ENCODE measurements at regions not wholly inside any gene's neighbourhood (a gene's known extent, or its start where the extent isn't known, plus 50 kb on each side); places are given as distances from the start of the nearest gene placed in this dataset.

DNA sequence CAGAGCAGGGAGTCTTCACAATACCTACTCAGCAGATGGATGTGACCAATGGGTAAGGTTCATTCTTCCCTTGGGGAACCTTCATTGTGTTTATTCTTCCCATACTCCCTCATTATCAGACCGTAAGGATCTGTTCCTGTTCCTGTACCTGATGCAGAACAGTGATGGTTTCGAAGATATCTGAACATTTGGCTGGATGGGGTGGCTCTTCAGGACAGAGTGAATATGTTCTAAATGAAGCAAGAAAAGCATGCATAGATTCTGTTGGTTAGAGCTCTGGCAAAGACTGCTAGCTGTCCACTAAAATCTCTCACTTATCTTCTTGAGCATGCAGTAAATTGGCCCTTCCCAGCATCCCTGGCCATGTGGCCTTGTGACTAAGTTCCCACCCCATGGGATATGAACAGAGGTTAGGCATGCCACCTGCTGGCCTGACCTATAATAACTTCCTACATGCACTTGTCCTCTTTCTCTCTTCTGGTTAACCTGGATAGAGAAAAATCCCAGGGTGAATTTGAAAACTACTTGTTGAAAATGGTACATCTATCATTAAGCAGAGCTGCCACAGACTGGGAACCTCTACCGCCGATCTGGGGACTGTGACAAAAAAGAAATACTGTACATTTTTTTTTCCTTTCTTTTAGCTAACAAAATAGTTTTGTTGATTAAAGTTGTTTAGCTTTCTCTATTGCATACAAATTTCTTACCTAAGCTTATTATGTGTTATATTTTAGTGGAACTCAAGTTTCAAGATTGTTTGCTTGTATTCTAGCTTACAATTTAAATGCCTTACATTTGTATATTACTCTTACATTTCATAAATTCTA, 60.0 kb upstream of the BANK1 start:
- H3K27me3 ChIP-seq, result no peaks in the 10 kb centered on the region
- no peak for TF ChIP-seq EP300 (IDR thresholded peaks at IDR 0.05)
- TF ChIP-seq, protein P1, sequence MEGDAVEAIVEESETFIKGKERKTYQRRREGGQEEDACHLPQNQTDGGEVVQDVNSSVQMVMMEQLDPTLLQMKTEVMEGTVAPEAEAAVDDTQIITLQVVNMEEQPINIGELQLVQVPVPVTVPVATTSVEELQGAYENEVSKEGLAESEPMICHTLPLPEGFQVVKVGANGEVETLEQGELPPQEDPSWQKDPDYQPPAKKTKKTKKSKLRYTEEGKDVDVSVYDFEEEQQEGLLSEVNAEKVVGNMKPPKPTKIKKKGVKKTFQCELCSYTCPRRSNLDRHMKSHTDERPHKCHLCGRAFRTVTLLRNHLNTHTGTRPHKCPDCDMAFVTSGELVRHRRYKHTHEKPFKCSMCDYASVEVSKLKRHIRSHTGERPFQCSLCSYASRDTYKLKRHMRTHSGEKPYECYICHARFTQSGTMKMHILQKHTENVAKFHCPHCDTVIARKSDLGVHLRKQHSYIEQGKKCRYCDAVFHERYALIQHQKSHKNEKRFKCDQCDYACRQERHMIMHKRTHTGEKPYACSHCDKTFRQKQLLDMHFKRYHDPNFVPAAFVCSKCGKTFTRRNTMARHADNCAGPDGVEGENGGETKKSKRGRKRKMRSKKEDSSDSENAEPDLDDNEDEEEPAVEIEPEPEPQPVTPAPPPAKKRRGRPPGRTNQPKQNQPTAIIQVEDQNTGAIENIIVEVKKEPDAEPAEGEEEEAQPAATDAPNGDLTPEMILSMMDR (IDR thresholded peaks at IDR 0.05), result peak in 3 of 4 experiments; percentile 43 to 64 (median 54)
- TF ChIP-seq POLR2A (IDR thresholded peaks at IDR 0.05), result no peak
- TF ChIP-seq POLR2AphosphoS5 (IDR thresholded peaks at IDR 0.05), result no peak
- H3K9me3 ChIP-seq, result no peaks in the 10 kb centered on the region
- intact Hi-C loops (cut with DNase I), result loop anchor here (2.0 kb wide), 1 partner anchor 562 kb away; no protein-coding TSS in a partner anchor
- WGBS, 2 donors, result 52% methylated on average over 4 of the region's 4 CpGs
- peak; percentile 79 for DNase-seq
- H3K27ac ChIP-seq, result no peak overlapping the region
- H3K4me1 ChIP-seq, result no peaks in the 10 kb centered on the region
- no peak overlapping the region for H3K4me3 ChIP-seq
- no peaks in the 10 kb centered on the region for H3K36me3 ChIP-seq

DNA sequence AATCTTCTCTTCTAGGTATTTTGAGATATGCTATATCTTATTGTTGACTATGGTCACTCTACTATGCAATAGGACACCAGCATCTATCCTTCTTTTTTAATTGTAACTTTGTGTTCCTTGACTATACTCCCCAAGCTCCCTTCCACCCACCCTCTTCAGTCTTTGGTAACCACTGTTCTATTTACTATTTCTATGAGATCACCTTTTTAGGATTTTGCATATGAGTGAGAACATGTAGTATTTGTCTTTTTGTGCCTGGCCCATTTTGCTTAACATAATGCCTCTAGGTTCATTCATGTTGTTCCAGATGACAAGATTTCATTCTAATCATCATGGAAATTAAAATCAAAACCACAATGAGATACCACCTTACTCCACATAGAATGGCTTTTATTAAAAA, 63.3 kb upstream of the BANK1 start:
- intact Hi-C loops (cut with DNase I), result no loop called here
- no peak overlapping the region for H3K27ac ChIP-seq
- DNase-seq, result no peak
- H3K4me3 ChIP-seq, result no peak overlapping the region
- no peaks in the 10 kb centered on the region for H3K27me3 ChIP-seq
- no peaks in the 10 kb centered on the region for H3K36me3 ChIP-seq
- TF ChIP-seq EP300 (IDR thresholded peaks at IDR 0.05) (no peak), POLR2AphosphoS5 (IDR thresholded peaks at IDR 0.05) (no peak), POLR2A (IDR thresholded peaks at IDR 0.05) (no peak)
- TF ChIP-seq, protein P1 (IDR thresholded peaks at IDR 0.05), result no peak
- no peaks in the 10 kb centered on the region for H3K4me1 ChIP-seq
- H3K9me3 ChIP-seq, result no peaks in the 10 kb centered on the region

DNA sequence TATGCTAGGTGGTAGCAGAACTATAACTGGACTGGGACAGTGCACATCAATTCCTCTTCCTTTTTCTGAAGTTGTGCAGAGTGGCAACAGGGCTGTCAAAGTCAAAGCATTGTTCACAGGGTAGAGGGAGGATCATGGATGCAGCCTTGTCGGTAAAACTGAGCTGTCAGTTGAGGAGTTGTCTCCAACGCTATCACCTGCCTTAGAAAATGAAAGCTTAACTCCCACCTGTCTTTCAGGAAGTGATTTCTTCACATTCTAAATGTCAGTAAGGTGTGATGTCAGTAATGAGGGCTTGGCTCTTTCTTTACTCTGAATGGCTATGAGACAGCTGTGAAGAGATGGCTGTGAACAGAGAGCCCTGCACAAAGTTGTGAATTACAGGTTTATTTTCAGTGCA, 66.4 kb upstream of the BANK1 start:
- Histone ChIP-seq H3K4me3 (no peak overlapping the region), H3K36me3 (no peaks in the 10 kb centered on the region), H3K9me3 (no peaks in the 10 kb centered on the region), H3K4me1 (no peaks in the 10 kb centered on the region), H3K27me3 (no peaks in the 10 kb centered on the region), H3K27ac (no peak overlapping the region)
- intact Hi-C loops (cut with DNase I), result no loop called here
- 14 to 60% methylated on average over 2 of the region's 2 CpGs for WGBS, 2 donors
- no peak for TF ChIP-seq POLR2A (IDR thresholded peaks at IDR 0.05)
- TF ChIP-seq, protein P1 (IDR thresholded peaks at IDR 0.05), result no peak
- TF ChIP-seq EP300 (IDR thresholded peaks at IDR 0.05), result no peak
- no peak for TF ChIP-seq POLR2AphosphoS5 (IDR thresholded peaks at IDR 0.05)
- no peak for DNase-seq

DNA sequence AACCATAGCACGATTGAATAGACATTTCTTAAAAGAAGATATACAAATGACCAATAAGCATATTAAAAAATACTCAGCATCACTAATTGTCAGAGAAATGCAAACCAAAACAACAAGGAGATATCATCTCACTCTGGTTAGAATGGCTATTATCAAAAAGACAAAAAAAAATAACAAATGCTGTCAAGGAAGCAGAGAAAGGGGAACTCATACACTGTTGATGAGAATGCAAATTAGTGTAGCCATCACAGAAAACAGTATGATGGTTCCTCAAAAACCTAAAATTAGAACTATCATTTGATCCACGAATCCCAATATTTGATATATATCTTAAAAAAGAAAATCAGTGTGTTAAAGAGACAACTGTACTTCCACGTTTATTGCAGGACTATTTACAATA, 71.7 kb upstream of the BANK1 start:
- H3K27ac ChIP-seq, result no peak overlapping the region
- H3K4me1 ChIP-seq, result no peaks in the 10 kb centered on the region
- no peaks in the 10 kb centered on the region for H3K27me3 ChIP-seq
- H3K4me3 ChIP-seq, result no peak overlapping the region
- intact Hi-C loops (cut with DNase I), result no loop called here
- TF ChIP-seq EP300 (IDR thresholded peaks at IDR 0.05) (no peak), POLR2AphosphoS5 (IDR thresholded peaks at IDR 0.05) (no peak), POLR2A (IDR thresholded peaks at IDR 0.05) (no peak)
- TF ChIP-seq, protein P1 (IDR thresholded peaks at IDR 0.05), result no peak
- H3K9me3 ChIP-seq, result peaks cover 0 to 3% (median 0%) of the 10 kb centered on the region in 4 donors
- WGBS, 2 donors, result 87 to 89% methylated on average over 3 of the region's 3 CpGs
- no peak for DNase-seq
- no peaks in the 10 kb centered on the region for H3K36me3 ChIP-seq

Data from sigmoid colon (tissue), 6 donors.